NCI-H1436 treated with DMSO at 0.1 percent for 48 hours (cell line): ENCODE measurements at regions not wholly inside any gene's neighbourhood (a gene's known extent, or its start where the extent isn't known, plus 50 kb on each side); places are given as distances from the start of the nearest gene placed in this dataset.
"Not testable (repeated sequence)": the region's sequence is repeated elsewhere in the genome, so short reads cannot be mapped to it uniquely, and the experiment has no call there.

ENCODE experiments used
- DNase-seq: peaks from one replicate; lab custom pipeline; 2025; lab: John Stamatoyannopoulos, UW

GRCh38 chr3:68676136-68676535 is 256.2 kb downstream of the TAFA4 start:
- DNase-seq, result no peak

- DNase-seq, result no peak
Observed at GRCh38 chr3:68667346-68667745, 265.0 kb downstream of the TAFA4 start.

GRCh38 chr3:68666429-68667136 is 265.8 kb downstream of the TAFA4 start:
- DNase-seq, result no peak

- no peak for DNase-seq
Observed at GRCh38 chr3:68664276-68664675, 268.1 kb downstream of the TAFA4 start.

- DNase-seq, result no peak
Observed at GRCh38 chr3:68662176-68662575, 270.2 kb downstream of the TAFA4 start.

GRCh38 chr3:68650657-68651056 is 281.7 kb downstream of the TAFA4 start:
- DNase-seq, result not testable (repeated sequence)

GRCh38 chr3:68648494-68648893 is 283.9 kb downstream of the TAFA4 start:
- DNase-seq, result no peak

DNA sequence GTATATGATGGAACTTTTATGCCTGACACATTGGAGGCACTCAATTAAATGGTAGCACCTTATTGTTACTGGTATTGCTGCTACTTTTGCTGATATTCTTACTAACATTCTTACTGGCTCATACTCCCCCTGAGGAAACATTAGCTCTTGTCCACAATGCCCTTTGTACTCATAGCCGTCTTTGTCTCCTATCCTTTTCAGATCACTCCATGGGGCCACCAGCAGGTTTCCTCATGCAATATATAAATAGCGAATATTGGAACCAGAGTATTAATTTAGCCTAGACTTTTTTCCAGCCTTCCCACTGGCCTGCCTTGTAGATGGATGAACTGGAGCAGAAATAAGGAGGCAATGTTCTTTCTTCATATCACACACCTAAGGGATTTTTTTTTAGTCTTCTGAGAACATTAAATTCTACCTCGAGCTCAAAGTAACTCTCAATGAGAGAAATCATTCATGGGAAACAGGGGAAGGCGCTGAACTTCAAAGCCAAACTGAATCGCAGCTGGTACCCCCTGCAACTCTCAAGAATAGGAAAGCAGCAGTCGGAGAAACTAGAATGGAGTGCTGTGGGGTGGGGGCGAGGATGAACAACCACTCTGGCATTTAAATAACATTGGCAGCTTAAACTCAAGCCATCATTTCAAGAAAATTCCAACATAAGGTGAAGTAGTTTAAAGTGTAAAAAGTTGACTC is 300.3 kb downstream of the TAFA4 start:
- DNase-seq, result no peak

DNA sequence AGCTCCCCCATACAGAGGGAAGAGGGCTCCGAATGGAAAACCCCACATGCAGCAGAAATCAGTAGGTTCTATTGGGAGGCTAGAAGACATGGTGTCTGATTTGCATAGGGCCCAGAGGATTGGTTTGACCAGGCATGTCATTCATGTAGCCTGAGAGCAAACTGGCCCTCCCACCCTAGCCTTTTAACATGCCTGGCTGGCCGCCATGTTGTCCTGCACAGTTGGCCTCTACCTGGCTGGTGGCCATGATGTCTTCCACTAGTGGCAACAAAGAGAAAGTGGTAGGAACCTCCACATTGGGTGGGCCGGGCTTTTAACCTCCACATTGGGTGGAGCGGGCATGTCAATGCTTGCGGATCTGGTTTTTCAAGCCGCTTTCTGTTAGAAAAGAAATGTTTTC is 312.1 kb downstream of the TAFA4 start:
- DNase-seq, result no peak

GRCh38 chr3:68614087-68614486 is 318.3 kb downstream of the TAFA4 start:
- DNase-seq, result no peak

DNA sequence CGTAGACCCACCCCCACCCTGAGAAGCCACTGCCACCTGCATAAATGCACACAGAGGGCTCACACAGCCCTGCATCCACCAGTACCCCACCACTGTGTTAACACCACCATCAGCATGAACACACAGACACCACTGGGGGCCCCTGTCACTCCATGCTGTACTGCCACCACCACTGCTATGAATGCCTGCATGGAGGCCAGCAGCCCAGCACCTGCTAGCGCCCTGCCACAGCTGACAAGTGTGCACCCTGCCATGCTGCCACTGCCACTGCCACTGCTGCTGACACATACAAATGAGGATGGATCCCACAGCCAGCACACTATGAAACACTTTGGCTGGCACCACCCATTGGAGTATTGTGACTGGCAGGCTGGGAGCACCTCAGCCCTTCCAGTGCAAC is 361.0 kb downstream of the TAFA4 start:
- no peak for DNase-seq

DNA sequence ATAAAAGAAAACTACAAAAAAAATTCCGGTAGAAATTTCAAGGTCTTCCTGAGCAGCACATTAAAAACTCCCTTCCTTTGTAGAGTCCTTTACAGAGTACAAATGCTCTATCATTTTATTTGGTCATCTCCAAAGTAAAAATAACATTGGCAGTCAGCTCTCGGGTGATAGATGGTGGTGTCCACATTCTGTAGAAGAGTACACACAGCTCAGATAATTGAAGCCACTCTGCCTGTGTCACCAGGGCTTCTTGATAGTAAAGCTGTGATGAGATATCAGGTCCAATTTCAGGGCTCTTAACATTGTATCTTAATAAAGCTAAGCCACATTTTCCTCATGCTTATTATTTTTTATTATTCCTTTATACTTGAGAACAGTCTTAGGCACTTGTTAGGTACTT is 371.6 kb downstream of the TAFA4 start:
- DNase-seq, result no peak

- no peak for DNase-seq
Observed at GRCh38 chr3:68535782-68536181, 396.6 kb downstream of the TAFA4 start.

DNA sequence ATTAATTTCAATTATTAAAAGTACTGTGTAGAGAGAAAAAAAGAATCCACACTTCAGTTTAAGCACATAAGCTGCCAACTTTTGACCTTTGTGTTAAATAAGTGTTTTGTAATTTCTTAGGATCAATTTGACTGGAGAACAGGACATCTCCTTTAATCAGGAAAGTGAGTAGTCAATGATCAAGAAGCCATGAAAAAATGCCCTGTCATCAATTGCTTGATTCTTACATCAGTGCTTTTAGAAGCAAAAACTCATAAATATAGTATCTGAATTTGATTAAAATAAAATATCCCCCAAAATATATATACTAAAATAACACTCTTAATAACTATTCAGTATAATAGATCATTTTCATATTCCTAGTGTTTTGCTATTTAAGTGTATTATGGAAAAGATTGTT is 409.0 kb downstream of the TAFA4 start:
- DNase-seq, result no peak

GRCh38 chr3:68515237-68515636 is 417.1 kb downstream of the TAFA4 start:
- DNase-seq, result peak; percentile 45

GRCh38 chr3:68504201-68504600 is 428.1 kb downstream of the TAFA4 start:
- DNase-seq, result no peak

DNA sequence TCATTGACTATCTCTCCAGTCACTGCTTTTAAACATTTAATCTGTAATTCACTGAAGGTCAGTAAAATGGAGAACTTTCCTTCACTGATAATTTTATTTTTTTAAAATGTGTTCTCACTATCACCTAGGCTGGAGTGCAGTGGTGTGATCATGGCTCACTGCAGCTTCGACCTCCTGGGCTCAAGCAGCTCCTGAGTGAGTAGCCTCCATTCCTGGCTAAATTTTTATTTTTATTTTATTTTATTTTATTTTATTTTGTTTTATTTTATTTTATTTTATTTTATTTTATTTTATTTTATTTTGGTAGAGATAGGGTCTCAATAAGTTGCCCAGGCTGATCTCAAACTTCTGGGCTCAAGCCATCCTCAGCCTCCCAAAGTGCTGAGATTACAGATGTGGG is 446.5 kb downstream of the TAFA4 start:
- DNase-seq, result not testable (repeated sequence)

GRCh38 chr3:68485051-68485450 is 447.3 kb downstream of the TAFA4 start:
- no peak for DNase-seq

GRCh38 chr3:68483601-68484000 is 448.7 kb downstream of the TAFA4 start:
- no peak for DNase-seq

- DNase-seq, result no peak
Observed at GRCh38 chr3:68483041-68483440, 449.3 kb downstream of the TAFA4 start.

DNA sequence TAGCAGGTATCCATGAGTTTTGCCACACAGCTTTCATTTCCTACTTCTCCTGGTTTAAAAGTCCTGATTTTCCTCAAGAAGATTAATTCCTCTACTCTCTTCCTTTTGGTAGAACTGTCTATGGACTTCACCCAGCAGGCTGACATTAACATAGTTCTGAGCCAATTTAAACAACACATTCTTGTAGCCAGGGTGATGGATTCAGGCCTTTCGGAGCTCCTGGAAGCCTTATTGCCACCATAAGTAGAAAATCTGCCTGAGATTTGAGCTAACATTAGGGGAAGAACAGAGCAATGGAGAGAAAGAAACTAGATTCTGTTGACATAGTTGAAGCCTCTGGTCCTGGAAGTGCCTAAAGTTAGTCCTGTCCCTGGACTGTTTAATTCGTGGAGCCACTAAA is 449.8 kb downstream of the TAFA4 start:
- DNase-seq, result no peak

DNA sequence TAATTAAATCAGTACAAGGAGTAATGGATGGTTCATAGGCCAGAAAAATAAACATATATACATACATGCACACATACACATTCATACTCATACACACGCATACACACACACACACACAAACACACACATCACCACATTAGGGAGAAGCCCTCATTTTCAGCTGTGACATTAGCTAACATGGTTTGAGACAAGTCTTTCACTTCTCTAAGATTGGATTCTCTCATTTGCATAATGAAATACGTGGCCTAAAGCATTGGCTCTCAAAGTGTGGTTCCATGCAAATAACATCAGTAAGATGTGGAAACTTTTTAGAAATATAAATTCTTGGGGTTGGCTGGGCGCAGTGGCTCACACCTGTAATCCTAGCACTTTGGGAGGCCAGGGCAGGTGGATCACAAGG is 452.6 kb downstream of the TAFA4 start:
- no peak for DNase-seq

- DNase-seq, result no peak
Observed at GRCh38 chr3:68468695-68469375, 463.5 kb downstream of the TAFA4 start.
